ENCODE measurements at regions not wholly inside any gene's neighbourhood (a gene's known extent, or its start where the extent isn't known, plus 50 kb on each side); places are given as distances from the start of the nearest gene placed in this dataset.

GRCh38 chr13:88590574-88590973 is 919.4 kb downstream of the SLITRK5 start:
- TF ChIP-seq CSDE1 (IDR thresholded peaks at IDR 0.05) (no peak), ZNF347 (CRISPR knock-in tag; IDR thresholded peaks at IDR 0.05; ENCODE audit: low read depth) (no peak), POLR2A (conservative IDR thresholded peaks at IDR 0.05) (no peak), REST (IDR thresholded peaks at IDR 0.05; ENCODE audit: borderline replicate concordance) (no peak), REST (CRISPR knock-in tag; IDR thresholded peaks at IDR 0.05; ENCODE audit: low read depth) (no peak), ZNF644 (tag; IDR thresholded peaks at IDR 0.05; ENCODE audit: low read depth) (no peak)

Data from K562 (cell line).